MM.1S (cell line): ENCODE measurements at regions not wholly inside any gene's neighbourhood (a gene's known extent, or its start where the extent isn't known, plus 50 kb on each side); places are given as distances from the start of the nearest gene placed in this dataset.

Experiments used
- DNase-seq: peaks from one replicate; pipeline ENCODE4 v3.0.0-alpha.2; 2015
- H2AFZ ChIP-seq: fragments of 300-600 bp; sonication (generic); 2 replicates; pipeline ENCODE4 v1.6.0; 2016; ENCODE audit warnings: antibody characterized with exemption, low read length
- H3F3A ChIP-seq: fragments of 300-600 bp; sonication (generic); 2 replicates; pipeline ENCODE4 v1.6.1; 2016; ENCODE audit warnings: mild to moderate bottlenecking, antibody characterized with exemption, low read length, moderate library complexity, mixed read lengths; ENCODE audit not compliant: insufficient read depth
- H3K27ac ChIP-seq: fragments of 300-600 bp; sonication (generic); 2 replicates; pipeline ENCODE4 v1.5.1; 2016; ENCODE audit warnings: mild to moderate bottlenecking, low read length
- H3K27me3 ChIP-seq: fragments of 300-600 bp; sonication (generic); replicated peaks from 2 replicates; pipeline ENCODE4 v1.6.0; 2016; ENCODE audit warnings: low read length; ENCODE audit not compliant: insufficient read depth
- H3K36me3 ChIP-seq: fragments of 300-600 bp; sonication (generic); replicated peaks from 2 replicates; pipeline ENCODE4 v1.6.1; 2016; ENCODE audit warnings: mild to moderate bottlenecking, low read length, mixed read lengths; ENCODE audit not compliant: insufficient read depth
- H3K4me1 ChIP-seq: fragments of 300-600 bp; sonication (generic); 2 replicates; pipeline ENCODE4 v1.6.1; 2016; ENCODE audit warnings: low read length, mixed read lengths
- H3K4me2 ChIP-seq: fragments of 300-600 bp; sonication (generic); 2 replicates; pipeline ENCODE4 v1.6.0; 2016; ENCODE audit warnings: low read depth, low read length
- H3K4me3 ChIP-seq: fragments of 300-600 bp; sonication (generic); 2 replicates; pipeline ENCODE4 v1.5.1; 2016; ENCODE audit warnings: low read length, mixed read lengths
- H3K79me2 ChIP-seq: fragments of 300-600 bp; sonication (generic); 2 replicates; pipeline ENCODE4 v1.6.1; 2016; ENCODE audit warnings: mixed run types, low read length, mixed read lengths
- H3K9ac ChIP-seq: fragments of 300-600 bp; sonication (generic); 2 replicates; pipeline ENCODE4 v1.6.1; 2016; ENCODE audit warnings: low read length, mixed read lengths
- H3K9me2 ChIP-seq: fragments of 300-600 bp; sonication (generic); replicated peaks from 2 replicates; pipeline ENCODE4 v1.6.1; 2016; ENCODE audit warnings: mild to moderate bottlenecking, low read length, mixed read lengths; ENCODE audit not compliant: insufficient read depth
- H3K9me3 ChIP-seq: fragments of 300-600 bp; sonication (generic); replicated peaks from 2 replicates; pipeline ENCODE4 v1.6.1; 2016; ENCODE audit warnings: mild to moderate bottlenecking, low read length, mixed read lengths; ENCODE audit not compliant: insufficient read depth
- H4K20me1 ChIP-seq: fragments of 300-600 bp; sonication (generic); 2 replicates; pipeline ENCODE4 v1.6.1; 2016; ENCODE audit warnings: mild to moderate bottlenecking, low read length, moderate library complexity, mixed read lengths; ENCODE audit not compliant: insufficient read depth
- CTCF ChIP-seq: fragments of 300-600 bp; sonication (generic); IDR thresholded peaks from 2 replicates; pipeline ENCODE4 v1.5.1; 2016; ENCODE audit warnings: antibody characterized with exemption, low read length, mixed read lengths
- EZH2 ChIP-seq: fragments of 300-600 bp; sonication (generic); optimal IDR thresholded peaks from 2 replicates; pipeline ENCODE3; 2017; ENCODE audit warnings: low read depth, mild to moderate bottlenecking, antibody characterized with exemption, low read length, mixed read lengths
- EZH2phosphoT487 ChIP-seq: fragments of 300-600 bp; sonication (generic); IDR thresholded peaks from 2 replicates; pipeline ENCODE4 v1.6.1; 2018; ENCODE audit warnings: antibody characterized with exemption, low read length

- H3F3A ChIP-seq: no peaks in the 10 kb centered on the region
- H3K79me2 ChIP-seq: no peaks in the 10 kb centered on the region
- H3K36me3 ChIP-seq: no peaks in the 10 kb centered on the region
- H3K27ac ChIP-seq: no peak overlapping the region
- H3K27me3 ChIP-seq: no peaks in the 10 kb centered on the region
- no peak for TF ChIP-seq EZH2phosphoT487
- TF ChIP-seq CTCF: no peak
- no peak for TF ChIP-seq EZH2
- no peak for DNase-seq
- no peak overlapping the region for H3K4me3 ChIP-seq
- H3K9me3 ChIP-seq: no peaks in the 10 kb centered on the region
- no peak overlapping the region for H3K9ac ChIP-seq
- H4K20me1 ChIP-seq: no peaks in the 10 kb centered on the region
- H3K4me2 ChIP-seq: no peak overlapping the region
- no peak overlapping the region for H2AFZ ChIP-seq
- H3K4me1 ChIP-seq: no peaks in the 10 kb centered on the region
- no peaks in the 10 kb centered on the region for H3K9me2 ChIP-seq
Observed at GRCh38 chr20:17811628-17811965, 111.8 kb downstream of the BANF2 start.

DNA sequence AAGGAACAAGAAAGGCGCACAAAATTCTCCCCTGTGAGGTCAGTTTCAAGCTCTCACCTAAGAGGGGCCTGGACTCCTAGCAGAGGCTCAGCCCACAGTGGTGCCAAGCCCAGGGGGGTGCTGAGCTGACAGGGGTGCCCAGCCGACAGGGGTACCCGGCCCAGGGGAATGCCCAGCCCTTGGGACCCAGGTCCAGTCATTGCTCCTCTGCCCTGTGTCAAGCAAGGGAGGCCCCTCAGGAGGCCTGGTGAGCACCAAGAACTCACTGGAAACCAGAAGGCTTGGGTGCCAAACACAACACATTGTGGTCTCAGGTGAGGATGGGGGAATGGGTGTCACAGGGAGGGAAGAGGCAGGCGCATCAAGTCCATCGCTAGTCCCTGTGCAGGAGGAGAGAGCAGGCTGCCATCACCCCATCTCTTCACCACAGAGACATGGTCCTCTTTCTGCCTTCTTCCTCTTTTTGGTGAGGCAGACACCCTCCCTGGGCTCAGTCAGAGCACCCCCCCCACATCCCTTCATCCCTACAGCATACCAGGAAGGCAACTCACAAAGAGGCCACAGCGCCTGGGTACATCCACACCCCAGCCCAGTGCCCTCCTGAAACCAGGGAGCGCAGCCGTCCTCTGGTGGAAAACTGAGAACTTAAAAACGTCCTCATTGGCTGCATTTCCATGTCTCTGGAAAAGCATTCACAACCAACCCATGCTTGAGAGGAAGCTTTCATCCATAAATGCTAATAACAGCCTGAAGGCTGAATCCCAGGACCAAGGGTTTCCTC lies 111.3 kb downstream of the BANF2 start:
- DNase-seq: no peak
- no peaks in the 10 kb centered on the region for H3K36me3 ChIP-seq
- TF ChIP-seq EZH2phosphoT487: no peak
- TF ChIP-seq EZH2: no peak
- TF ChIP-seq CTCF: no peak
- H3K27ac ChIP-seq: no peak overlapping the region
- H4K20me1 ChIP-seq: no peaks in the 10 kb centered on the region
- H3K4me1 ChIP-seq: no peaks in the 10 kb centered on the region
- H3K9me2 ChIP-seq: no peaks in the 10 kb centered on the region
- no peaks in the 10 kb centered on the region for H3F3A ChIP-seq
- H3K27me3 ChIP-seq: no peaks in the 10 kb centered on the region
- no peak overlapping the region for H3K9ac ChIP-seq
- no peak overlapping the region for H3K4me2 ChIP-seq
- H3K9me3 ChIP-seq: no peaks in the 10 kb centered on the region
- H2AFZ ChIP-seq: no peak overlapping the region
- H3K79me2 ChIP-seq: no peaks in the 10 kb centered on the region
- H3K4me3 ChIP-seq: no peak overlapping the region

DNA sequence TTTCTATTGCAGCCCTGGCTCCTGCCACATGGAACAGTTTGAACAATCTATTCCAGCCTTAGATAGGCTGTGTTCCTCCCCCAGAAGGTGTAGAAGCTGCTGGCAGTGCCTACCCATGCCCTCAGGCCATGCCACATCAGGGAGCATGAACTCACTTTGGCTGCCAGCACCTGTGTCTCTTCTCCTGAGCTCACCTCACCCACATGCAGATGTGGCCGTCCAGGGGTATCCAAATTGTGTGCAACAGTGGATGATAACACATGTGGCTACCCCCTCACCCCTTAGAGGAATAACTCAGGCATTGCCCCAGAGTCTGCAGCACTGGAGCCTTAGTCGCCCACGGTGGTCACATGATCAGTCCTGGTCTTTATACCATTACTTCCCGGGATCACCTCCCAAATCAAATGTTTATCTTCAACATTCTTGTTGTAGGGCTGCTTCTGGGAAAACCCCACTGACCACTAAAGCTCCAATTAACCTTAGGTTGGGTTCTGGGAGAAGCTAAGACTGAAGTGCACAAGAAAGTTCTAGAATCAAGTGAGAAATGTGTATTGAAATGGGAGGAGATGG lies 110.4 kb downstream of the BANF2 start:
- DNase-seq: no peak
- no peaks in the 10 kb centered on the region for H3K9me2 ChIP-seq
- no peak overlapping the region for H3K4me3 ChIP-seq
- no peak for TF ChIP-seq EZH2phosphoT487
- no peak for TF ChIP-seq CTCF
- no peak for TF ChIP-seq EZH2
- H3F3A ChIP-seq: no peaks in the 10 kb centered on the region
- no peaks in the 10 kb centered on the region for H3K36me3 ChIP-seq
- no peak overlapping the region for H3K27ac ChIP-seq
- H2AFZ ChIP-seq: no peak overlapping the region
- H3K4me2 ChIP-seq: no peak overlapping the region
- no peaks in the 10 kb centered on the region for H3K9me3 ChIP-seq
- H3K79me2 ChIP-seq: no peaks in the 10 kb centered on the region
- no peak overlapping the region for H3K9ac ChIP-seq
- H3K27me3 ChIP-seq: no peaks in the 10 kb centered on the region
- H3K4me1 ChIP-seq: no peaks in the 10 kb centered on the region
- H4K20me1 ChIP-seq: no peaks in the 10 kb centered on the region
